ENCODE measurements at regions not wholly inside any gene's neighbourhood (a gene's known extent, or its start where the extent isn't known, plus 50 kb on each side); places are given as distances from the start of the nearest gene placed in this dataset.

- DNase-seq (ENCODE audit: low spot score) = no peak
Measured at GRCh38 chr11:70608568-70609470, 210.5 kb downstream of the CTTN start.

- no peak for DNase-seq (ENCODE audit: low spot score)
Measured at GRCh38 chr11:70610566-70611565, 212.5 kb downstream of the CTTN start.

GRCh38 chr11:70611821-70612220, 213.5 kb downstream of the CTTN start:
- DNase-seq (ENCODE audit: low spot score) = no peak

GRCh38 chr11:70612459-70613141, 214.3 kb downstream of the CTTN start:
- DNase-seq (ENCODE audit: low spot score) = no peak

GRCh38 chr11:70614034-70614681, 215.8 kb downstream of the CTTN start:
- DNase-seq (ENCODE audit: low spot score) = no peak

GRCh38 chr11:70615036-70615875, 216.9 kb downstream of the CTTN start:
- DNase-seq (ENCODE audit: low spot score) = no peak

GRCh38 chr11:70616317-70616716, 218.0 kb downstream of the CTTN start:
- no peak for DNase-seq (ENCODE audit: low spot score)

GRCh38 chr11:70616938-70617654, 218.8 kb downstream of the CTTN start:
- no peak for DNase-seq (ENCODE audit: low spot score)

- DNase-seq (ENCODE audit: low spot score) = no peak
Measured at GRCh38 chr11:70618431-70619101, 220.2 kb downstream of the CTTN start.

GRCh38 chr11:70619591-70619990, 221.3 kb downstream of the CTTN start:
- no peak for DNase-seq (ENCODE audit: low spot score)

- no peak for DNase-seq (ENCODE audit: low spot score)
Measured at GRCh38 chr11:70620510-70621184, 222.3 kb downstream of the CTTN start.

GRCh38 chr11:70621241-70621640, 222.9 kb downstream of the CTTN start:
- DNase-seq (ENCODE audit: low spot score) = no peak

GRCh38 chr11:70622091-70622490, 223.8 kb downstream of the CTTN start:
- no peak for DNase-seq (ENCODE audit: low spot score)

GRCh38 chr11:70623906-70624597, 225.7 kb downstream of the CTTN start:
- DNase-seq (ENCODE audit: low spot score) = no peak

GRCh38 chr11:70624598-70624993, 226.3 kb downstream of the CTTN start:
- DNase-seq (ENCODE audit: low spot score) = no peak

GRCh38 chr11:70625051-70625450, 226.7 kb downstream of the CTTN start:
- no peak for DNase-seq (ENCODE audit: low spot score)

- no peak for DNase-seq (ENCODE audit: low spot score)
Measured at GRCh38 chr11:70625582-70626518, 227.5 kb downstream of the CTTN start.

Data from NAMALWA (cell line).